Gastrocnemius medialis (tissue), 4 donors: ENCODE measurements at regions not wholly inside any gene's neighbourhood (a gene's known extent, or its start where the extent isn't known, plus 50 kb on each side); places are given as distances from the start of the nearest gene placed in this dataset.

ENCODE experiments used
- ATAC-seq, 2 donors: fragments of 150-250 bp; one replicate each; pipeline ENCODE4 v1.9.1; 2016
- DNase-seq, 2 donors: peaks; one replicate each; pipeline ENCODE4 v3.0.0-alpha.2; 2019
- H3K27ac ChIP-seq, 4 donors: fragments of 200-600 bp; sonication (generic); 1 replicate in 1 of 4; 2 replicates in 3 of 4; pipeline ENCODE4 v1.5.1; 2016 to 2018; ENCODE audit warnings: mild to moderate bottlenecking in 2 of 4, moderate library complexity in 1 of 4
- H3K27me3 ChIP-seq, 3 donors: fragments of 200-600 bp; sonication (generic) in 2 of 3; 1 replicate in 1 of 3; 2 replicates in 2 of 3; pipeline versions ENCODE4 v1.5.1 to v1.6.0; 2016 to 2019; ENCODE audit warnings: mild to moderate bottlenecking in 1 of 3, moderate library complexity in 1 of 3
- H3K36me3 ChIP-seq, 2 donors: fragments of 200-600 bp; sonication (generic) in 1 of 2; one replicate each; pipeline ENCODE4 v1.5.1; 2017 to 2018
- H3K4me1 ChIP-seq, 2 donors: fragments of 200-600 bp; sonication (generic) in 1 of 2; one replicate each; pipeline ENCODE4 v1.5.1; 2016 to 2017; ENCODE audit warnings: mild to moderate bottlenecking in 2 of 2
- H3K4me3 ChIP-seq, 4 donors: fragments of 200-600 bp; sonication (generic) in 3 of 4; 1 replicate in 1 of 4; 2 replicates in 3 of 4; pipeline ENCODE4 v1.5.1; 2016 to 2019; ENCODE audit warnings: mild to moderate bottlenecking in 2 of 4
- H3K9me3 ChIP-seq, 3 donors: fragments of 200-600 bp; sonication (generic) in 2 of 3; 1 replicate in 1 of 3; 2 replicates in 2 of 3; pipeline ENCODE4 v1.5.1; 2016 to 2019
- POLR2A ChIP-seq, 2 donors: fragments of 450-650 bp; IDR thresholded peaks; one replicate each; pipeline ENCODE4 v1.6.1; 2017; ENCODE audit warnings: antibody characterized with exemption in 2 of 2, mild to moderate bottlenecking in 2 of 2, moderate library complexity in 2 of 2
- in situ Hi-C, 4 donors: fragments of 200-750 bp; cut with MboI; loops; one replicate each; pipeline versions ENCODE4 v1.15.0 to v1.8.0; 2017; ENCODE audit warnings: low sequenced_read_pairs in 4 of 4
- intact Hi-C: fragments of 100-400 bp; cut with DNase I; formaldehyde crosslinking; loops from one replicate; pipeline ENCODE4 v1.15.1; 2023; ENCODE audit warnings: low total_unique reads
- TF ChIP-seq, protein P1 (sequence below), 5 experiments: fragments of 450-650 bp in 3 of 5; fragments of 200-600 bp in 2 of 5; sonication (generic) in 2 of 5; IDR thresholded peaks in 4 of 5; conservative IDR thresholded peaks in 1 of 5; 1 replicate in 4 of 5; 2 replicates in 1 of 5; pipeline ENCODE4 v1.5.1; 2016 to 2019; ENCODE audit warnings: antibody characterized with exemption in 5 of 5, mild to moderate bottlenecking in 3 of 5, moderate library complexity in 3 of 5

GRCh38 chr17:33525186-33525585 is 232.1 kb upstream of the ASIC2 start:
- Histone ChIP-seq H3K9me3 (no peaks in the 10 kb centered on the region), H3K27me3 (no peaks in the 10 kb centered on the region), H3K4me3 (no peak overlapping the region), H3K4me1 (no peaks in the 10 kb centered on the region), H3K36me3 (no peaks in the 10 kb centered on the region), H3K27ac (no peak overlapping the region)
- DNase-seq (no peak), ATAC-seq (no peak)
- no peak for TF ChIP-seq POLR2A (IDR thresholded peaks at IDR 0.05)
- TF ChIP-seq, protein P1, sequence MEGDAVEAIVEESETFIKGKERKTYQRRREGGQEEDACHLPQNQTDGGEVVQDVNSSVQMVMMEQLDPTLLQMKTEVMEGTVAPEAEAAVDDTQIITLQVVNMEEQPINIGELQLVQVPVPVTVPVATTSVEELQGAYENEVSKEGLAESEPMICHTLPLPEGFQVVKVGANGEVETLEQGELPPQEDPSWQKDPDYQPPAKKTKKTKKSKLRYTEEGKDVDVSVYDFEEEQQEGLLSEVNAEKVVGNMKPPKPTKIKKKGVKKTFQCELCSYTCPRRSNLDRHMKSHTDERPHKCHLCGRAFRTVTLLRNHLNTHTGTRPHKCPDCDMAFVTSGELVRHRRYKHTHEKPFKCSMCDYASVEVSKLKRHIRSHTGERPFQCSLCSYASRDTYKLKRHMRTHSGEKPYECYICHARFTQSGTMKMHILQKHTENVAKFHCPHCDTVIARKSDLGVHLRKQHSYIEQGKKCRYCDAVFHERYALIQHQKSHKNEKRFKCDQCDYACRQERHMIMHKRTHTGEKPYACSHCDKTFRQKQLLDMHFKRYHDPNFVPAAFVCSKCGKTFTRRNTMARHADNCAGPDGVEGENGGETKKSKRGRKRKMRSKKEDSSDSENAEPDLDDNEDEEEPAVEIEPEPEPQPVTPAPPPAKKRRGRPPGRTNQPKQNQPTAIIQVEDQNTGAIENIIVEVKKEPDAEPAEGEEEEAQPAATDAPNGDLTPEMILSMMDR (IDR thresholded peaks at IDR 0.05 in 4 of 5, conservative IDR thresholded peaks at IDR 0.05 in 1 of 5) = no peak
- intact Hi-C loops (loop anchor here (10.0 kb wide), 1 partner anchor 150 kb away; no protein-coding TSS in a partner anchor), in situ Hi-C loops (no loop called here)

- intact Hi-C loops = loop anchor here (10.0 kb wide), 1 partner anchor 148 kb away; no protein-coding TSS in a partner anchor
- H3K27me3 ChIP-seq = no peaks in the 10 kb centered on the region
- no peak overlapping the region for H3K27ac ChIP-seq
- H3K4me3 ChIP-seq = no peak overlapping the region
- DNase-seq = no peak
- TF ChIP-seq POLR2A (IDR thresholded peaks at IDR 0.05) = no peak
- TF ChIP-seq, protein P1 (IDR thresholded peaks at IDR 0.05 in 4 of 5, conservative IDR thresholded peaks at IDR 0.05 in 1 of 5) = no peak
- no peaks in the 10 kb centered on the region for H3K36me3 ChIP-seq
- H3K9me3 ChIP-seq = no peaks in the 10 kb centered on the region
- H3K4me1 ChIP-seq = no peaks in the 10 kb centered on the region
- ATAC-seq = no peak
- in situ Hi-C loops = no loop called here
These were observed 233.6 kb upstream of the ASIC2 start for GRCh38 chr17:33526717-33527116.

DNA sequence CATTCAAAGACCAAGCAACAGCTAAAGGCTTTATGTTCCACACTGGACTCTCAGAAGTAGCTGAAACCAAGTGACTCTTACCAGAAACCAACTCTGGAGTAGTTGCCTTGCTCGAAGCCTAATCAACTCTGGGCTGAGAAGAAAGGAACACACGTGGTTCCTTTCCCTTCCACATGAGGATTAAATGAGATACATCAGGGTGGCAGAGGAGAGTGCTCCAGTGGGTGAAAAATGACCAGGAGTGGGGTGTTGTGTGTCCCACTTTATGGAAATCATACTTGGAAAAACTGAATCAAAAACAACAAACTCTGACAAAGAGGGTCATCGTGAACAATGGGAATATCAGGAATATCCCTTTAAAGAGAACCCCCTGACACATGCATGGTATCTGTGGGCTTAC is 234.2 kb upstream of the ASIC2 start:
- ATAC-seq (no peak), DNase-seq (no peak)
- Histone ChIP-seq H3K4me3 (no peak overlapping the region), H3K27me3 (no peaks in the 10 kb centered on the region), H3K9me3 (no peaks in the 10 kb centered on the region), H3K4me1 (no peaks in the 10 kb centered on the region), H3K27ac (no peak overlapping the region), H3K36me3 (no peaks in the 10 kb centered on the region)
- TF ChIP-seq, protein P1 (IDR thresholded peaks at IDR 0.05 in 4 of 5, conservative IDR thresholded peaks at IDR 0.05 in 1 of 5) = no peak
- no peak for TF ChIP-seq POLR2A (IDR thresholded peaks at IDR 0.05)
- in situ Hi-C loops = no loop called here
- intact Hi-C loops = loop anchor here (10.0 kb wide), 1 partner anchor 148 kb away; no protein-coding TSS in a partner anchor

- H3K4me3 ChIP-seq = no peak overlapping the region
- in situ Hi-C loops = no loop called here
- no peak for TF ChIP-seq POLR2A (IDR thresholded peaks at IDR 0.05)
- TF ChIP-seq, protein P1 (IDR thresholded peaks at IDR 0.05 in 4 of 5, conservative IDR thresholded peaks at IDR 0.05 in 1 of 5) = no peak
These were observed 235.8 kb upstream of the ASIC2 start for GRCh38 chr17:33528846-33529245.

DNA sequence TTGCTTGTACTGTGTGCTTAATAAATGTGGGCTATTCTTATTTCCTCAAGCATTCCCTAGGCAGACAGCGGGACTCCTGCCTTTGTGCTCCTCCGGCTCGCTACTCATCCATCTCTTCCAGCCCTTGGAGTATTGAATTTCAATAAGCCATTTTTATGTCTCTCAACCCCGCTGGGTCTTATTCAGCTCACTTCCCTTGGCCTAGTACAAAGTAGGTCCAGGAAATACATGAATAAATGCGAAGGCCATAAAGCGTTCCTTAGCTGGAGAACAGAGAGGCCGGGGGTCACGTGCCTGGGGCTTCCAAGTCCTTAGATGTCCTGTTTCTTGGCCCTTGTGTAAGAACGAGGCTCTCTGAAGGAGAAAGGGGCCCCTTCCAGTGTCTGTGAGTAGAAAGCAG is 236.7 kb upstream of the ASIC2 start:
- Histone ChIP-seq H3K36me3 (no peaks in the 10 kb centered on the region), H3K27ac (no peak overlapping the region), H3K27me3 (no peaks in the 10 kb centered on the region), H3K4me1 (no peaks in the 10 kb centered on the region), H3K4me3 (no peak overlapping the region), H3K9me3 (no peaks in the 10 kb centered on the region)
- no peak for TF ChIP-seq POLR2A (IDR thresholded peaks at IDR 0.05)
- TF ChIP-seq, protein P1 (IDR thresholded peaks at IDR 0.05 in 4 of 5, conservative IDR thresholded peaks at IDR 0.05 in 1 of 5) = no peak
- in situ Hi-C loops = loop anchor here in 1 of 4 donors (10.0 kb wide), 1 partner anchor 65 kb away; no protein-coding TSS in a partner anchor
- intact Hi-C loops = loop anchor here (10.0 kb wide), 1 partner anchor 145 kb away; no protein-coding TSS in a partner anchor
- no peak for DNase-seq
- no peak for ATAC-seq

More at GRCh38 chr17:33528846-33529245, 235.8 kb upstream of the ASIC2 start:
- Histone ChIP-seq H3K27ac (no peak overlapping the region), H3K4me1 (no peaks in the 10 kb centered on the region), H3K9me3 (no peaks in the 10 kb centered on the region), H3K27me3 (no peaks in the 10 kb centered on the region), H3K36me3 (no peaks in the 10 kb centered on the region)
- DNase-seq (no peak), ATAC-seq (no peak)
- intact Hi-C loops = loop anchor here (10.0 kb wide), 1 partner anchor 146 kb away; no protein-coding TSS in a partner anchor
